ENCODE measurements at regions not wholly inside any gene's neighbourhood (a gene's known extent, or its start where the extent isn't known, plus 50 kb on each side); places are given as distances from the start of the nearest gene placed in this dataset.

DNA sequence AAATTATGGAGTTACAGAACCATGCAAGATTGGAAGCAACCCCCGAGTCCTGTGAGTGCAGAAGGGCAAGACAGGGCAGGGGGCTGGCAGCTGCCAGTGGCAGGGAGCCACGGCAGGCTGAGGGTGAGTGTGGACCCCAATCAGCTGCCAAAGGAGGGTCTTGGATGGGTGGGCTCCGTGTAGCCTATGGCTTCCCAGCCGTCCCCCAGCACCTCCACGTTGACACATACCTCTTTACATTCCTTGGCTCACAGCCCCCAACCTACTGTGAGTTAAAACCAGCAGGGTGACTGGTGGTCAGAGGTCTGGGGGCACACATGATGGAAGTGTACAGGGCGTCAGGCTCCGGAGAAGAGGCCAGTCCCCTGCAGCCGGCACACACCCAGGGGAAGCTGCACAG lies 60.9 kb upstream of the SALL3 start:
- intact Hi-C loops (cut with micrococcal nuclease; ENCODE audit: unreplicated experiment): no loop called here
- no peak for TF ChIP-seq EZH2phosphoT487 (IDR thresholded peaks at IDR 0.05; ENCODE audit: borderline replicate concordance, low read depth, low read length)
- TF ChIP-seq, protein P1, sequence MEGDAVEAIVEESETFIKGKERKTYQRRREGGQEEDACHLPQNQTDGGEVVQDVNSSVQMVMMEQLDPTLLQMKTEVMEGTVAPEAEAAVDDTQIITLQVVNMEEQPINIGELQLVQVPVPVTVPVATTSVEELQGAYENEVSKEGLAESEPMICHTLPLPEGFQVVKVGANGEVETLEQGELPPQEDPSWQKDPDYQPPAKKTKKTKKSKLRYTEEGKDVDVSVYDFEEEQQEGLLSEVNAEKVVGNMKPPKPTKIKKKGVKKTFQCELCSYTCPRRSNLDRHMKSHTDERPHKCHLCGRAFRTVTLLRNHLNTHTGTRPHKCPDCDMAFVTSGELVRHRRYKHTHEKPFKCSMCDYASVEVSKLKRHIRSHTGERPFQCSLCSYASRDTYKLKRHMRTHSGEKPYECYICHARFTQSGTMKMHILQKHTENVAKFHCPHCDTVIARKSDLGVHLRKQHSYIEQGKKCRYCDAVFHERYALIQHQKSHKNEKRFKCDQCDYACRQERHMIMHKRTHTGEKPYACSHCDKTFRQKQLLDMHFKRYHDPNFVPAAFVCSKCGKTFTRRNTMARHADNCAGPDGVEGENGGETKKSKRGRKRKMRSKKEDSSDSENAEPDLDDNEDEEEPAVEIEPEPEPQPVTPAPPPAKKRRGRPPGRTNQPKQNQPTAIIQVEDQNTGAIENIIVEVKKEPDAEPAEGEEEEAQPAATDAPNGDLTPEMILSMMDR (conservative IDR thresholded peaks at IDR 0.05; ENCODE audit: low read length): no peak
- Histone ChIP-seq H3K36me3 (ENCODE audit: insufficient read depth, low read length) (no peaks in the 10 kb centered on the region), H3K4me2 (ENCODE audit: low read length) (no peak overlapping the region), H2AFZ (ENCODE audit: low read length) (no peak overlapping the region), H3K4me3 (ENCODE audit: low read depth, low read length, poor library complexity, severe bottlenecking) (no peak overlapping the region), H3K9me3 (ENCODE audit: low read length) (no peaks in the 10 kb centered on the region), H3K4me1 (ENCODE audit: insufficient read depth, low read length, poor library complexity, severe bottlenecking) (no peaks in the 10 kb centered on the region), H3K9me2 (ENCODE audit: insufficient read depth, low read length) (no peaks in the 10 kb centered on the region), H4K20me1 (ENCODE audit: insufficient read depth, low read length) (no peaks in the 10 kb centered on the region), H3K27ac (ENCODE audit: low read depth, low read length, poor library complexity, severe bottlenecking) (no peak overlapping the region), H3K79me2 (ENCODE audit: insufficient read depth, low read depth, low read length) (no peaks in the 10 kb centered on the region)
- DNase-seq (ENCODE audit: low spot score): no peak
- ChIA-PET CTCF (ENCODE audit: unreplicated experiment) (no interaction called here), POLR2A (no interaction called here)
- BruUV-seq (replicated peaks): no TSS peak

DNA sequence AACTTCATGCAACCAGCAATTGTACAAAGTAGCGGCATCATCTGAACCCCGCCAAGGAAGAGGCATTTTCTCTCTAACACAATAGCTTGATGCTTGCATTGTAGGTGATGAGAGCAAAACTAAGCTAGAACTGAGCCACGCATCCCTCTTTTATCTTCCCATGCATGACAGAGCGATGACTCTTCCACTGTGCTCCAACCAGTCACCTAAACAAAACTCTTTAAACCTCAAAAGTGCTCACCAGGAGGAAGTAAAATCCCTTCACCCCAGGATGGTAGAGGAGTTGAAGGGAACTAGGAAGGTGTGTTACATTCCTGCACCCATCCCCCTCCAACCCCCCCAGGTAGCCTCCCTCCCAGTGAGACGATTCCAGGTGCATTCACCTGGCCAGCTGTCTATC lies 59.7 kb upstream of the SALL3 start:
- POLR2A ChIA-PET: no interaction called here
- Histone ChIP-seq H3K4me1 (ENCODE audit: insufficient read depth, low read length, poor library complexity, severe bottlenecking) (no peaks in the 10 kb centered on the region), H3K27ac (ENCODE audit: low read depth, low read length, poor library complexity, severe bottlenecking) (no peak overlapping the region), H3K9me2 (ENCODE audit: insufficient read depth, low read length) (no peaks in the 10 kb centered on the region), H2AFZ (ENCODE audit: low read length) (no peak overlapping the region), H3K4me2 (ENCODE audit: low read length) (no peak overlapping the region), H3K36me3 (ENCODE audit: insufficient read depth, low read length) (no peaks in the 10 kb centered on the region), H3K9me3 (ENCODE audit: low read length) (no peaks in the 10 kb centered on the region), H3K79me2 (ENCODE audit: insufficient read depth, low read depth, low read length) (no peaks in the 10 kb centered on the region), H4K20me1 (ENCODE audit: insufficient read depth, low read length) (no peaks in the 10 kb centered on the region), H3K4me3 (ENCODE audit: low read depth, low read length, poor library complexity, severe bottlenecking) (no peak overlapping the region)
- BruUV-seq (replicated peaks): no TSS peak
- DNase-seq (ENCODE audit: low spot score): no peak
- TF ChIP-seq, protein P1 (conservative IDR thresholded peaks at IDR 0.05; ENCODE audit: low read length): no peak
- no peak for TF ChIP-seq EZH2phosphoT487 (IDR thresholded peaks at IDR 0.05; ENCODE audit: borderline replicate concordance, low read depth, low read length)
- intact Hi-C loops (cut with micrococcal nuclease; ENCODE audit: unreplicated experiment): no loop called here
- CTCF ChIA-PET (ENCODE audit: unreplicated experiment): no interaction called here

DNA sequence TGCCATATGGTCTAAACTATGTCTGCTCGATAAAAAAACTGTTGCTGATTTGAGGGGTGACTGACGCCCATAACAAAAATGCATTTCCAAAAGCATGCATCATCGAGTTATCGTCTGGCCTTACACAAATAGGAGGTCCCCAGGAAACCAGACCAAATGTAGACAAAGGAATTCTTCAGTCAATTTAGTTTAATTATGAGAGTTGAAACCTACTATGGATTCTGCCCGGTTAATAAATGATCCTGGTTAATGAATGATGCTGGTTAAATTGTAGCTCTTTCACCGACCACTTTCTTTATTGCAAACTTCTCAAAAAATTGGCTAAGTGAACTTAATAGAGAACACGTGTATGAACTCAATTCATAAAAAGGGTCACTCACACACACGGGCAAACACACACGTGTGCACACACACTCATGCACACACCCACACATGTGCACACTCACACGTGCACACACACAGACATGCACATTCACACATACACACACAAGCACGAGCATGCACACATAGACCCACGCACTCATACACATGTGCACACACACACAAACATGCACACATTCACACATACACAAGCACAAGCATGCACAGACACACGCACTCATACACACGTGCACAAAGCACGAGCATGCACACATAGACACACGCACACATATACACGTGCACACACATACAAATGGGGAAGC lies 59.0 kb upstream of the SALL3 start:
- Histone ChIP-seq H4K20me1 (ENCODE audit: insufficient read depth, low read length) (no peaks in the 10 kb centered on the region), H2AFZ (ENCODE audit: low read length) (no peak overlapping the region), H3K4me1 (ENCODE audit: insufficient read depth, low read length, poor library complexity, severe bottlenecking) (no peaks in the 10 kb centered on the region), H3K4me3 (ENCODE audit: low read depth, low read length, poor library complexity, severe bottlenecking) (no peak overlapping the region), H3K79me2 (ENCODE audit: insufficient read depth, low read depth, low read length) (no peaks in the 10 kb centered on the region), H3K9me3 (ENCODE audit: low read length) (no peaks in the 10 kb centered on the region), H3K27ac (ENCODE audit: low read depth, low read length, poor library complexity, severe bottlenecking) (no peak overlapping the region), H3K4me2 (ENCODE audit: low read length) (no peak overlapping the region), H3K9me2 (ENCODE audit: insufficient read depth, low read length) (no peaks in the 10 kb centered on the region), H3K36me3 (ENCODE audit: insufficient read depth, low read length) (no peaks in the 10 kb centered on the region)
- intact Hi-C loops (cut with micrococcal nuclease; ENCODE audit: unreplicated experiment): no loop called here
- POLR2A ChIA-PET: no interaction called here
- TF ChIP-seq, protein P1 (conservative IDR thresholded peaks at IDR 0.05; ENCODE audit: low read length): no peak
- TF ChIP-seq EZH2phosphoT487 (IDR thresholded peaks at IDR 0.05; ENCODE audit: borderline replicate concordance, low read depth, low read length): no peak
- no peak for DNase-seq (ENCODE audit: low spot score)
- CTCF ChIA-PET (ENCODE audit: unreplicated experiment): no interaction called here
- BruUV-seq (replicated peaks): no TSS peak
